ENCODE measurements at regions not wholly inside any gene's neighbourhood (a gene's known extent, or its start where the extent isn't known, plus 50 kb on each side); places are given as distances from the start of the nearest gene placed in this dataset.
"Not testable (repeated sequence)": the region's sequence is repeated elsewhere in the genome, so short reads cannot be mapped to it uniquely, and the experiment has no call there.

DNA sequence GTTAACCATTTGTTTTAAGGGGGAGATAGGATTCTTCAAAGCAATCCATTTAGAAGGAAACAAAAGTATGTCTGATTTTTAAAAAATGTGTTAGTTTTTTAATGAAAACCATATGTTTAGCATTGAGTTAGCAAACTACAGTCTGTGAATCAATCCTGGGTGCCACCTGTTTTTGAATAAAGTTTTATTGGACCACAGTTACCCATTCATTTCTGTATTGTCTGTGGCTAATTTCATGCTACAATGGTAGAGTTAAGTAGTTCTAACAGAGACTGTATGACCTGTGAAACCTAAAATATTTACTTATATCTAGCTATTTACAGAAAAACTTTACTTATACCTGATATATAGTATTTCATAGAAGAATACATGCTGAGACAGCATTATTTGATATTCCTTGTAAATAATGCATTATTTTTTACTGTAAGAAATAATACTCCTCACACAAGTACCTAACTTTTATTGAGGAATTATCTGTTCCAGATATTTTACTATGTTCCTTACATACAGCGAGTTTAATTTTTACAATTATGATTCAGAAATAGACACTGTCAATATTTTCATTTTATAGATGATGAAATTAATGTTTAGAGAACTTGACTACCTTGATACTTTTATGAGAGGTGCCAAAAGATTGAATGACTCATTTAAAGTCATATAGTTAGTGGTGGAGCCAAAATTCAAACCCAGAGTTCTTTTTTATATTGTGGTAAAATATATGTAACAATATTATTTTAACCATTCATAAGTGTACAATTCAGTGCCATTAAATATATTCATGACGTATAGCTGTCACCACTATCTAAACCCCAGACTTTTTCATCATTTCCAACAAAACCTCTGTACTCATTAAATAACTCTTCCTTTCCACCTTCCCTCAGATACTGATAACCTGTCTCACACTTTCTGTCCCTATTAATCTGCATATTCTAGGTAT lies 122.0 kb downstream of the GLUD2 start:
- DNase-seq (ENCODE audit: low read depth), result no peak

DNA sequence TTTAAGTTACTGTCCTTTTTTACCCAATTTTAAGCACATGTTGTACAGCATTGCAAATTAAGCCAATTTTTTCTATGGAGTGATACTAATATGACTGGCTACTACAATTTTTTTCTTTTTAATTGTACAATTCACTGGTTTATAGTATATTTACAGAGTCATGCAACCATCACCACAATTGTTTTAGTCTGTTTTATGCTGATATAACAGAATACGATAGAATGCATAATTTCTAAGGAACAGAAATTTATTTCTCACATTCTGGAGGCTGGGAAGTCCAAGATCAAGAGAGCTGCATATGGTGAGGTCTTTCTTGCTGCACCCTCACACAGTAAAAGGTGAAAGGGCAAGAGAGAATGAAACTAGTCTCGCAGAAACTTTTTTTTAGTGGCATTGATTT lies 125.3 kb downstream of the GLUD2 start:
- DNase-seq (ENCODE audit: low read depth), result no peak

GRCh38 chrX:121179972-121180371 lies 132.6 kb downstream of the GLUD2 start:
- no peak for DNase-seq (ENCODE audit: low read depth)

DNA sequence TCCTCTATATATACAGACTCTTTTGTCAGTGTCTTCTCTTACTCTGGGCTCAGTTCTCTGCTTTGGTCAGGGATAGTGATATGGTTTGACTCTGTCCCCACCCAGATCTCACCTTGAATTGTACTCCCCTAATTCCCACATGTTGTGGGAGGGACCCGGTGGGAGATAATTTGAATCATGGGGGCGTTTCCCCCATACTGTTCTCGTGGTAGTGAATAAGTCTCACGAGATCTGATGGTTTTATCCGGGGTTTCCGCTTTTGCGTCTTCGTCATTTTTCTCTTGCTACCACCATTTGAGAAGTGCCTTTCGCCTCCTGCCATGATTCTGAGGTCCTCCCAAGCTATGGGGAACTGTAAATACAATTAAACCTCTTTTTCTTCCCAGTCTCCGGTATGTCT lies 144.4 kb downstream of the GLUD2 start:
- DNase-seq (ENCODE audit: low read depth), result no peak

DNA sequence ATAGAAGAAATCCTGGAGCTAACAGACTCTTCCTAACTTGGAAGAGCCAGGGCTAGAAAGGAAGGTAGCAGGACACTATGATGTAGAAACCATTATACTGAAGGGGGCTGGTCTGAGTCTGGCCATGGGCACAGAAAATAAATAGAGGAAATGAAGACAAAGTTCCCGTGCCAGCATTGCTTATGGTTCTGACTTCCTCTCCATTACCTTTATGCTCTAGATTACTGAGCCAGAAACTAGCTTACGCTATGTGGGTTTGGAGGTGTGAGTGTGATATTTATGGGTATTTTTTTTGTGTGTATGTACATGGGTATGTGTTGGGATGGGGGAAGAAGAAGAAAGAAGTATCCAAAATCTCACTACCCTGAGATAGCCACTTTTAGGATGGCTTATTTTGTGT lies 148.3 kb downstream of the GLUD2 start:
- DNase-seq (ENCODE audit: low read depth), result no peak

DNA sequence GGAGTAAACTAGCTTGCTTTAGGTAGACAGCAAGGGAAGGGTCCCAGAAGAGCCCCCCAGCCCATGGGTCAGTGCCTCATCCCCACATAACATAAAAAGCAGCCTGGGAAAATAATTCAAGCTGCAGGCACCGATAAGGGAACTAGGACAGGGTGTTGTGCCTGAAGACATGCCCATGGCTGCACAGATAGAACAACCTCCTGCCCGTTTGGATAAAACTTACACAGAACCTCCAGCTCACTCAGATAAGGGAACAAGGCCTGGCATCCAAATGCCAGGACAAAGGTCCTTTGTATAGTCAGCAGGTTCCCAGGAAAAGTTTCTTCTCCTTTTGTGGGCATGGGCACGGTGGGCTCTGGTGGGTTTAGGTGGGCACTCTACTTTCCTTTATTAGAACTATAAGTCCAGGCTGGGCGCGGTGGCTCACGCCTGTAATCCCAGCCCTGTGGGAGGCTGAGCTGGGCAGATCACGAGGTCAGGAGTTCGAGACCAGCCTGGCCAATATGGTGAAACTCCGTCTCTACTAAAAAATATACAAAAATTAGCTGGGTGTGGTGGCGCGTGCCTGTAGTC lies 149.5 kb downstream of the GLUD2 start:
- DNase-seq (ENCODE audit: low read depth), result not testable (repeated sequence)

GRCh38 chrX:121208563-121208962 lies 161.2 kb downstream of the GLUD2 start:
- DNase-seq (ENCODE audit: low read depth), result no peak

- no peak for DNase-seq (ENCODE audit: low read depth)
These were observed 169.4 kb downstream of the GLUD2 start for GRCh38 chrX:121216641-121217374.

- DNase-seq (ENCODE audit: low read depth), result no peak
These were observed 174.0 kb downstream of the GLUD2 start for GRCh38 chrX:121221322-121221977.

DNA sequence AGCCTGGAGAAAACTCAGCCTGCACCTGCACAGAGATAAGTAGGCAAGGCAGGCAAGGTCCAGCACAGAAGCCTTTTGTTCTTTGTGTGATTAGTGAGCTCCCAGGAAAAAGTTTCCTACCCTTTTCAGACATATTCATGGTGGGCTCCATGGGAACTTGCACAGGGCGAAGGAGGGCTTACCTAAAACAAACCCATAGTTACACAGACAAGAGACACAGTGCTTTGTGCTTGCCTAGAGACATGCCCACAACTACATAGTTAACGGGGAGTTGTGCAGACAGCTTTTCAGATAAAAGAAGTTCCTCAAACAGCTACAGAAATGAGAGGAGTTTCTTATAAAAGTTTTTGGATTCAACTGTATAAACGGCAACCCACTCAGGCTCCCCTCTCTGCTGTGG lies 180.5 kb downstream of the GLUD2 start:
- no peak for DNase-seq (ENCODE audit: low read depth)

- no peak for DNase-seq (ENCODE audit: low read depth)
These were observed 184.4 kb downstream of the GLUD2 start for GRCh38 chrX:121231566-121232358.

GRCh38 chrX:121236040-121236439 lies 188.6 kb downstream of the GLUD2 start:
- DNase-seq (ENCODE audit: low read depth), result no peak

DNA sequence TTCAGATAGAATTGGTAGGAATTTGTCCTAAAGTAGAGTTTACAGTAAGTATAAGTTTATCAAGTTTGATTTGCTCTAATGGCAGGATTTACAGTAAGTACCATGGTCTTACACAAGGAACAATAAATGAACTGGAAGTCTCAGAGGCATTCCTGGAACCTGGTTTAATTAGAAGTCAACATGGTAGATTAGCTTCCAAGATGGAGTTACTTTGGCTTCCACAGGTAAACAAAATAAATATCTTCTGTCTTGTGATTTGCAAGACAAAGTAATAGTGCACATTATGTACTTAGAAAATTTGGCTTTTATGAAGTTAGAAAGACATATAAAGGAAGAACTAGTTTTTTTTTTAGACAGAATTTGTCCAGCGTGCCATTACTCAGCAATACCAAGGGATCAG lies 190.7 kb downstream of the GLUD2 start:
- no peak for DNase-seq (ENCODE audit: low read depth)

DNA sequence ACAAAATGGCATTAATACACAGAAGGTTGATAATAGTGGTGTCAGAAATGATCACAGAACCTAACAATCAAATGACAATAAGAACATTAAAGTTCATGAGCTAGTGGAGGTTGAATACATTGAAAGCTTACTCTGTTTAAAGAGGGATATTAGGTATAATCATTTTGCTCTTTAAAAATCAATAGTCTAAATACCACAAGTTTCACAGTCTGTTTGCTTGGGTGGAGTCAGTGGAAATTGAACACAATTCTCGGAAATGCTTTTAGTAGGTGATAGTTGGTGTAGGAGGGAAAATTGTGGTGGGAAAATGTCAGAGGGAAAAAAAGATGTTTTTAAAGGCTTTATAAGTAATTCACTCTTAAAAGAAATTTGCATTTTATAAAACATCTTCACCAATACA lies 197.1 kb downstream of the GLUD2 start:
- DNase-seq (ENCODE audit: low read depth), result no peak

- DNase-seq (ENCODE audit: low read depth), result no peak
These were observed 198.4 kb downstream of the GLUD2 start for GRCh38 chrX:121245763-121246162.

DNA sequence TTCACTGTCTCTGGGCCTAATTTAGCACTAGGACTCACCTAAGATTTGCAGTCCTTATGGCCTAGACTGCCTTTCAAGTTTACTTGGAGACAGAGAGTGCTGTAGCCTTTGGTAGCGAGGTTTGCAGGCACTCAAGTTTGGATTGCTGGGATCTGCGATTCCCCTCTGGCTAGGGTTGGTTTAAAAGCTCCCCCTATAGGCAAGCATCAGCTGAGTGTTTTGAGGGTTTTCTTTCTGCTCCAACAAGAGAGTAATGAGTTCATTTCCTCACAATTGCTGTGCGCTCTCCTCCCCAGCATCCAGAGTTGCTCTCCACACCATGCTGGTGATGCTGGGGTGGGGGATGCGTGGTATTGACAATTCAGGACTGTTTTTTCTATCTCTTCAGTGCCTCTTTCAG lies 206.9 kb downstream of the GLUD2 start:
- DNase-seq (ENCODE audit: low read depth), result no peak

GRCh38 chrX:121256647-121257046 lies 209.2 kb downstream of the GLUD2 start:
- no peak for DNase-seq (ENCODE audit: low read depth)

- no peak for DNase-seq (ENCODE audit: low read depth)
These were observed 211.1 kb downstream of the GLUD2 start for GRCh38 chrX:121258545-121258944.

- DNase-seq (ENCODE audit: low read depth), result no peak
These were observed 211.8 kb downstream of the GLUD2 start for GRCh38 chrX:121259170-121259569.

GRCh38 chrX:121260596-121261240 lies 213.3 kb downstream of the GLUD2 start:
- DNase-seq (ENCODE audit: low read depth), result no peak

Data from myocyte (in vitro differentiated cells).